Testis (tissue), 2 donors: ENCODE measurements at regions not wholly inside any gene's neighbourhood (a gene's known extent, or its start where the extent isn't known, plus 50 kb on each side); places are given as distances from the start of the nearest gene placed in this dataset.
A peak's percentile ranks its signal among the peaks of the same experiment; 100 is the strongest.

Source experiments
- DNase-seq: peaks from one replicate; pipeline ENCODE4 v3.0.0-alpha.2; 2019
- H3K27ac ChIP-seq, 2 donors: fragments of 200-600 bp; sonication (generic); one replicate each; pipeline ENCODE4 v1.5.1; 2019
- H3K27me3 ChIP-seq: fragments of 200-600 bp; sonication (generic); one replicate; pipeline ENCODE4 v1.5.1; 2019
- H3K36me3 ChIP-seq: fragments of 200-600 bp; sonication (generic); one replicate; pipeline ENCODE4 v1.5.1; 2017; ENCODE audit warnings: low read depth; ENCODE audit errors: missing control alignments
- H3K4me1 ChIP-seq: fragments of 200-600 bp; sonication (generic); one replicate; pipeline ENCODE4 v1.5.1; 2019
- H3K4me3 ChIP-seq, 2 donors: fragments of 200-600 bp; sonication (generic); one replicate each; pipeline ENCODE4 v1.5.1; 2017 to 2019
- H3K9me3 ChIP-seq: fragments of 200-600 bp; sonication (generic); one replicate; pipeline ENCODE4 v1.5.1; 2017
- CTCF ChIP-seq, 3 experiments: fragments of 450-650 bp in 2 of 3; fragments of 200-600 bp in 1 of 3; sonication (generic) in 1 of 3; IDR thresholded peaks; one replicate each; pipeline ENCODE4 v1.5.1; 2016 to 2019; ENCODE audit warnings: antibody characterized with exemption in 3 of 3, mild to moderate bottlenecking in 2 of 3, moderate library complexity in 1 of 3
- POLR2A ChIP-seq: fragments of 450-650 bp; IDR thresholded peaks from one replicate; pipeline ENCODE4 v1.6.1; 2017; ENCODE audit warnings: antibody characterized with exemption, mild to moderate bottlenecking, moderate library complexity
- WGBS, 2 donors: methylation state at CpG; one replicate each; pipeline ENCODE4 v1.1.5; 2018; 5-methylcytosine and 5-hydroxymethylcytosine counted together
- intact Hi-C: fragments of 100-400 bp; cut with DNase I; formaldehyde crosslinking; loops from one replicate; pipeline ENCODE4 v1.15.1; 2023; ENCODE audit warnings: low total_unique reads

GRCh38 chrX:87310780-87311179 lies 206.8 kb upstream of the KLHL4 start:
- TF ChIP-seq CTCF (IDR thresholded peaks at IDR 0.05) (no peak), POLR2A (no peak)
- intact Hi-C loops: no loop called here
- WGBS, 2 donors: 43 to 45% methylated on average over 1 of the region's 1 CpG

GRCh38 chrX:87327267-87327666 lies 190.3 kb upstream of the KLHL4 start:
- no peak overlapping the region for H3K4me3 ChIP-seq
- intact Hi-C loops: no loop called here

More at GRCh38 chrX:87310780-87311179, 206.8 kb upstream of the KLHL4 start:
- Histone ChIP-seq H3K4me3 (no peak overlapping the region), H3K27me3 (no peaks in the 10 kb centered on the region), H3K27ac (no peak overlapping the region), H3K36me3 (no peaks in the 10 kb centered on the region), H3K9me3 (no peaks in the 10 kb centered on the region), H3K4me1 (no peaks in the 10 kb centered on the region)
- no peak for DNase-seq

GRCh38 chrX:87337267-87337666 lies 180.3 kb upstream of the KLHL4 start:
- TF ChIP-seq CTCF (IDR thresholded peaks at IDR 0.05) (no peak), POLR2A (no peak)
- Histone ChIP-seq H3K27ac (no peak overlapping the region), H3K4me1 (no peaks in the 10 kb centered on the region), H3K36me3 (no peaks in the 10 kb centered on the region), H3K27me3 (no peaks in the 10 kb centered on the region), H3K4me3 (no peak overlapping the region), H3K9me3 (no peaks in the 10 kb centered on the region)
- DNase-seq: no peak
- intact Hi-C loops: no loop called here
- WGBS, 2 donors: 72 to 78% methylated on average over 1 of the region's 1 CpG

More at GRCh38 chrX:87327267-87327666, 190.3 kb upstream of the KLHL4 start:
- TF ChIP-seq CTCF (IDR thresholded peaks at IDR 0.05): no peak
- TF ChIP-seq POLR2A: no peak
- 92 to 100% methylated on average over 1 to 2 of the region's 2 CpGs for WGBS, 2 donors
- H3K27ac ChIP-seq: no peak overlapping the region
- no peaks in the 10 kb centered on the region for H3K9me3 ChIP-seq
- H3K4me1 ChIP-seq: no peaks in the 10 kb centered on the region
- H3K27me3 ChIP-seq: no peaks in the 10 kb centered on the region
- no peaks in the 10 kb centered on the region for H3K36me3 ChIP-seq
- DNase-seq: no peak

- intact Hi-C loops: no loop called here
- Histone ChIP-seq H3K27me3 (no peaks in the 10 kb centered on the region), H3K27ac (no peak overlapping the region), H3K4me1 (no peaks in the 10 kb centered on the region), H3K4me3 (no peak overlapping the region), H3K36me3 (no peaks in the 10 kb centered on the region), H3K9me3 (no peaks in the 10 kb centered on the region)
- TF ChIP-seq POLR2A (no peak), CTCF (IDR thresholded peaks at IDR 0.05) (peak in 2 of 3 experiments; percentile 17 to 21)
- no peak for DNase-seq
Observed at GRCh38 chrX:87338510-87338909, 179.1 kb upstream of the KLHL4 start.

GRCh38 chrX:87370865-87371264 lies 146.7 kb upstream of the KLHL4 start:
- DNase-seq: no peak
- Histone ChIP-seq H3K27ac (no peak overlapping the region), H3K36me3 (no peaks in the 10 kb centered on the region), H3K4me3 (no peak overlapping the region), H3K4me1 (no peaks in the 10 kb centered on the region), H3K27me3 (no peaks in the 10 kb centered on the region), H3K9me3 (no peaks in the 10 kb centered on the region)
- intact Hi-C loops: no loop called here
- TF ChIP-seq POLR2A (no peak), CTCF (IDR thresholded peaks at IDR 0.05) (no peak)
- 100% methylated on average over 2 of the region's 2 CpGs; no CpG with 5 or more reads in 1 of the 2 donors for WGBS, 2 donors
